Dermis microvascular lymphatic vessel endothelial cell (primary cell): ENCODE measurements at regions not wholly inside any gene's neighbourhood (a gene's known extent, or its start where the extent isn't known, plus 50 kb on each side); places are given as distances from the start of the nearest gene placed in this dataset.

Source experiments
- DNase-seq, 2 donors: peaks; one replicate each; pipeline versions ENCODE4 v3.0.0 to v3.0.0-alpha.2; 2010; ENCODE audit warnings: low read depth in 2 of 2

DNA sequence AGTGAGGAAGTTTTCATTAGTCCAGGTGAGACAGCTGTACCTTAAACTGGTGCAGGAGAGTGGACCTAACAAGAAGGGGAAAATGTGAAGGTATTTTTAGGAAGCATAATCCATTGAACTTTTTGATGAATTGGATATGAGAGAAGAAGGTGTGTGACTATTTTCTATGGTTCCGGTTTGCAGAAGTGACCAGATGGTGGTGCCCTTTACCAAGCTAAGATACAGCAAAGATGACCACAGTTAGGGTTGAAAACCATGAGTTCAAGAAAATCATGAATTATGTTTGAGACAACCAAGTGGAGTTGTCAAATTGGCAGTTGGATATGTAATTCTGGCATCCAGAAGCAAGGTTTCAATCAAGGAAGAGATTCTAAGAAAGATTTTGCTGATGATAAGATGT lies 61.9 kb upstream of the NRSN1 start:
- no peak for DNase-seq

- no peak for DNase-seq
These were observed 61.2 kb upstream of the NRSN1 start for GRCh38 chr6:24064832-24065231.

- DNase-seq: no peak
These were observed 56.5 kb upstream of the NRSN1 start for GRCh38 chr6:24069526-24069925.

GRCh38 chr6:24072038-24072746 lies 53.8 kb upstream of the NRSN1 start:
- DNase-seq: no peak

DNA sequence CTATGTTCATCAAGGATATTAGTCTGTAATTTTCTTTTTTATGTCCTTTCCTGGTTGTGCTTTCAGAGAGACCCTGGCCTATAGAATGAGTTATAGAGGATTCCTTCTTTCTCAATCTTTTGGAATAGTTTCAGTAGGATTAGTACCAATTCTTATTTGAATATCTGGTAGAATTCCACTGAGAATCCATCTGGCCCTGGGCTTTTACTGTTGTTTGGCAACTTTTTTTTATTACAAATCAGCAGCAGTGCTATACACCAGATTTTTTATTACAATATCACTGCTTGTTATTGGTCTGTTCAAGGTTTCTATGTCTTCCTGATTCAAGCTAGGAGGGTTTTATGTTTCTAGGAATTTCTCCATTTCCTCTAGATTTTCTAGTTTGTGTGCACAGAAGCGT lies 50.0 kb upstream of the NRSN1 start:
- no peak for DNase-seq
